K562 (cell line): ENCODE measurements at regions not wholly inside any gene's neighbourhood (a gene's known extent, or its start where the extent isn't known, plus 50 kb on each side); places are given as distances from the start of the nearest gene placed in this dataset.

Source experiments
- ATAC-seq: fragments of 200-7000 bp; cut with Tn5 transposase; 3 replicates; pipeline ENCODE4 v1.9.1; 2020; ENCODE audit warnings: moderate library complexity
- BruUV-seq: library from RNA; stranded (reverse); fragments of 400-500 nt; replicated peaks from 2 replicates; lab custom pipeline; 2021; lab: Mats Ljungman, UMichigan
- CTCF ChIA-PET: fragments of 300-600 bp; formaldehyde crosslinking; extraction: SDS; loops from one replicate; lab custom pipeline; 2021; ENCODE audit warnings: low intra/inter-chr PET ratio; lab: Yijun Ruan, JAX
- POLR2A ChIA-PET: fragments of 300-600, 350-650 bp; sonication (Branson Sonifier 250); formaldehyde crosslinking; extraction: SDS; loops from one replicate; lab custom pipeline; 2021; ENCODE audit warnings: antibody characterized with exemption, inconsistent platforms; lab: Yijun Ruan, JAX
- DNase-seq, 4 experiments: peaks; one replicate each; pipeline versions ENCODE4 v3.0.0 to v3.0.0-alpha.2; 2011 to 2018; ENCODE audit warnings: low spot score in 3 of 4, mixed read lengths in 3 of 4; ENCODE audit errors: extremely low read depth in 1 of 4
- FAIRE-seq: peaks from 2 replicates; lab custom pipeline; 2011; peaks lifted over from hg19 to GRCh38; lab: Jason Lieb, UNC
- H2AFZ ChIP-seq: 2 replicates; pipeline ENCODE4 v1.6.0; 2011; ENCODE audit warnings: low read depth, low read length, control low read depth, inconsistent platforms
- H3K27ac ChIP-seq: fragments of 200-600 bp; 3 replicates; pipeline ENCODE4 v1.8.0; 2011; ENCODE audit warnings: low read depth, mild to moderate bottlenecking, control low read depth, inconsistent platforms, low read length, moderate library complexity, mixed read lengths; ENCODE audit errors: extremely low read depth
- H3K27me3 ChIP-seq, 2 experiments: fragments of 300-600 bp in 1 of 2; 2 replicates in 1 of 2; 3 replicates in 1 of 2; pipeline versions ENCODE4 v1.6.0 to v1.8.0; 2011; ENCODE audit warnings: inconsistent platforms in 2 of 2, low read length in 2 of 2, mild to moderate bottlenecking in 1 of 2, mixed read lengths in 1 of 2, moderate library complexity in 1 of 2; ENCODE audit not compliant: control insufficient read depth in 2 of 2, insufficient read depth in 2 of 2
- H3K36me3 ChIP-seq: fragments of 300-600 bp; 3 replicates; pipeline ENCODE4 v1.8.0; 2011; ENCODE audit warnings: mild to moderate bottlenecking, low read length, inconsistent platforms; ENCODE audit not compliant: control insufficient read depth, insufficient read depth
- H3K4me1 ChIP-seq, 2 experiments: fragments of 200-600 bp in 1 of 2; replicated peaks in 1 of 2; 2 replicates in 1 of 2; 3 replicates in 1 of 2; pipeline versions ENCODE4 v1.5.1 to v1.8.0; 2011; ENCODE audit warnings: inconsistent platforms in 2 of 2, low read length in 2 of 2, mild to moderate bottlenecking in 1 of 2, mixed read lengths in 1 of 2, moderate library complexity in 1 of 2; ENCODE audit not compliant: control insufficient read depth in 2 of 2, insufficient read depth in 2 of 2
- H3K4me2 ChIP-seq: 2 replicates; pipeline ENCODE4 v1.6.1; 2011; ENCODE audit warnings: low read length, control low read depth, inconsistent platforms, mixed read lengths; ENCODE audit not compliant: insufficient read depth
- H3K4me3 ChIP-seq: fragments of 200-600 bp; sonication (generic), shearing (Covaris generic); 2 replicates; pipeline ENCODE4 v1.5.1; 2016; ENCODE audit warnings: control low read depth, inconsistent platforms
- H3K79me2 ChIP-seq: fragments of 200-600 bp; 3 replicates; pipeline ENCODE4 v1.8.0; 2011; ENCODE audit warnings: low read length, inconsistent platforms; ENCODE audit not compliant: control insufficient read depth, insufficient read depth
- H3K9ac ChIP-seq, 2 experiments: 2 replicates each; pipeline versions ENCODE4 v1.6.0 to v1.6.1; 2011; ENCODE audit warnings: low read depth in 2 of 2, low read length in 2 of 2, control low read depth in 1 of 2, inconsistent platforms in 1 of 2, mild to moderate bottlenecking in 1 of 2, mixed read lengths in 1 of 2; ENCODE audit not compliant: insufficient read depth in 1 of 2
- H3K9me1 ChIP-seq: one replicate; pipeline ENCODE4 v1.6.0; 2011; ENCODE audit warnings: inconsistent platforms, mild to moderate bottlenecking, low read length, moderate library complexity; ENCODE audit not compliant: control insufficient read depth, insufficient read depth
- H3K9me3 ChIP-seq: replicated peaks from 2 replicates; pipeline ENCODE4 v1.5.1; 2011; ENCODE audit warnings: low read depth, low read length, inconsistent platforms; ENCODE audit not compliant: control insufficient read depth, insufficient read depth
- H4K20me1 ChIP-seq: replicated peaks from 2 replicates; pipeline ENCODE4 v1.6.1; 2011; ENCODE audit warnings: low read length, inconsistent platforms, mixed read lengths; ENCODE audit not compliant: control insufficient read depth, insufficient read depth
- DIDO1 ChIP-seq: fragments of 450-650 bp; IDR thresholded peaks from 2 replicates; pipeline ENCODE4 v1.6.1; 2016; ENCODE audit warnings: low read depth, missing biosample characterization, missing genetic modification characterization
- HOXB6 ChIP-seq: fragments of 250-450 bp; sonication (Bioruptor Pico); IDR thresholded peaks from 2 replicates; pipeline ENCODE4 v1.5.1; 2022; ENCODE audit warnings: mild to moderate bottlenecking, borderline replicate concordance
- NRF1 ChIP-seq, 2 experiments: fragments of 450-650 bp; IDR thresholded peaks in 1 of 2; conservative IDR thresholded peaks in 1 of 2; 2 replicates each; pipeline ENCODE4 v1.6.1; 2014; ENCODE audit warnings: mild to moderate bottlenecking in 2 of 2
- RUNX1 ChIP-seq: sonication (generic); IDR thresholded peaks from 2 replicates; pipeline ENCODE4 v1.6.1; 2016; ENCODE audit warnings: antibody characterized with exemption, low read depth
- SAFB ChIP-seq: fragments of 200-400 bp; formaldehyde crosslinking; IDR thresholded peaks from 2 replicates; pipeline ENCODE4 v1.6.1; 2017; ENCODE audit warnings: low read depth, low read length, borderline replicate concordance
- SMARCB1 ChIP-seq: IDR thresholded peaks from 2 replicates; pipeline ENCODE4 v1.6.1; 2011; ENCODE audit warnings: improper control_type of control experiment, low read depth; ENCODE audit not compliant: insufficient read length
- TARDBP ChIP-seq: fragments of 450-650 bp; IDR thresholded peaks from 2 replicates; pipeline ENCODE4 v1.6.1; 2016
- WGBS: fragments of 100-300 bp; shearing (Covaris generic); methylation state at CpG from one replicate; pipeline ENCODE4 v1.1.6; 2016; ENCODE audit warnings: low coverage, mixed read lengths; ENCODE audit not compliant: insufficient coverage; ENCODE audit errors: missing lambda C conversion rate; 5-methylcytosine and 5-hydroxymethylcytosine counted together
- in situ Hi-C: fragments of 300-500 bp; cut with MboI; formaldehyde crosslinking; loops from 4 replicates; pipeline ENCODE4 v1.15.0; 2018; ENCODE audit warnings: inconsistent platforms, mixed read lengths
- intact Hi-C: fragments of 100-400 bp; cut with micrococcal nuclease; formaldehyde crosslinking; loops from 2 replicates; pipeline ENCODE4 v1.14.2; 2022
- TF ChIP-seq, protein P1 (sequence below), 2 experiments: fragments of 250-450 bp in 1 of 2; fragments of 450-650 bp in 1 of 2; sonication (Bioruptor Pico) in 1 of 2; IDR thresholded peaks; 2 replicates each; pipeline versions ENCODE4 v1.6.1 to v1.8.0; 2016 to 2021; ENCODE audit warnings: mild to moderate bottlenecking in 2 of 2, moderate library complexity in 2 of 2, missing compliant biosample characterization in 1 of 2, missing genetic modification characterization in 1 of 2
- TF ChIP-seq, protein P2 (sequence below): sonication (generic); formaldehyde crosslinking; IDR thresholded peaks from 2 replicates; pipeline ENCODE4 v1.8.1; 2023; ENCODE audit warnings: mild to moderate bottlenecking, missing genetic modification reagents
- TF ChIP-seq, protein P3 (sequence below): fragments of 250-450 bp; sonication (Bioruptor Pico); IDR thresholded peaks from 2 replicates; pipeline ENCODE4 v1.8.0; 2021; ENCODE audit warnings: moderate library complexity, mild to moderate bottlenecking, inconsistent platforms

DNA sequence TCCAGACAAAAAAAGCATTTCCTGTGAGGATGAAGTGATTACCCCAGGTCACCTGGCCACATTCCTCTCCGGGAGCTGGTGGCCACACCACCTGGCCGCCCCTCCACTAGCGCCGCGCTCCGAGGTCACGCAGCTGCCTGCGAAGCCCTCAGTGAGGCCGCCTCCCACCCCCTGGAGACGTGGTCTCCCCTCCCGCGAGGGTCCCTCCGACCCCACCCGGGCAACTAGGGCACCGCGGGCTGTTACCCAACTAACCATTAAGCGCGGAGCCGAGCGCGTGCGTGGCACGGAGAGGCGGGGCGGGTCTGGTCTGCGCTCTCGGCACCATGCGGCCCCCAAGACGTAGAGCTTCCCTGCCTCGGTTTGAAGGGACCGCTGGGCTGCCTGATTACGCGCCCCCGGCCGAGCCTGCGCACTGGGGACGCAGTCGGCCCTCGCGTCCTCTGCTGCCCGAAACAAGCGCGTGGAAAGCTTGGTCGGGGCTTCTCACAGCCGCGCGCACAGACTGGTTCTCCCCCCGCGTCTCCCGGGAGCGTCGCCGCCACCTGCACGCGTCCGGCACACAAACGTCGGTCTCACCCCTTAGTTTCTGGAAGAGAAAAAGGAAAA is 106.5 kb downstream of the SLC16A1 start:
- ATAC-seq (no peak), DNase-seq (no peak)

More for the DNA sequence above, 106.5 kb downstream of the SLC16A1 start:
- in situ Hi-C loops (no loop called here), intact Hi-C loops (no loop called here)
- no TSS peak for BruUV-seq
- no peak overlapping the region for H3K4me3 ChIP-seq
- no peaks in the 10 kb centered on the region for H3K9me1 ChIP-seq
- TF ChIP-seq, protein P1, sequence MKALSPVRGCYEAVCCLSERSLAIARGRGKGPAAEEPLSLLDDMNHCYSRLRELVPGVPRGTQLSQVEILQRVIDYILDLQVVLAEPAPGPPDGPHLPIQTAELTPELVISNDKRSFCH (CRISPR knock-in tag; IDR thresholded peaks at IDR 0.05), result no peak
- TF ChIP-seq, protein P1 (tag; IDR thresholded peaks at IDR 0.05), result no peak
- TF ChIP-seq, protein P2, sequence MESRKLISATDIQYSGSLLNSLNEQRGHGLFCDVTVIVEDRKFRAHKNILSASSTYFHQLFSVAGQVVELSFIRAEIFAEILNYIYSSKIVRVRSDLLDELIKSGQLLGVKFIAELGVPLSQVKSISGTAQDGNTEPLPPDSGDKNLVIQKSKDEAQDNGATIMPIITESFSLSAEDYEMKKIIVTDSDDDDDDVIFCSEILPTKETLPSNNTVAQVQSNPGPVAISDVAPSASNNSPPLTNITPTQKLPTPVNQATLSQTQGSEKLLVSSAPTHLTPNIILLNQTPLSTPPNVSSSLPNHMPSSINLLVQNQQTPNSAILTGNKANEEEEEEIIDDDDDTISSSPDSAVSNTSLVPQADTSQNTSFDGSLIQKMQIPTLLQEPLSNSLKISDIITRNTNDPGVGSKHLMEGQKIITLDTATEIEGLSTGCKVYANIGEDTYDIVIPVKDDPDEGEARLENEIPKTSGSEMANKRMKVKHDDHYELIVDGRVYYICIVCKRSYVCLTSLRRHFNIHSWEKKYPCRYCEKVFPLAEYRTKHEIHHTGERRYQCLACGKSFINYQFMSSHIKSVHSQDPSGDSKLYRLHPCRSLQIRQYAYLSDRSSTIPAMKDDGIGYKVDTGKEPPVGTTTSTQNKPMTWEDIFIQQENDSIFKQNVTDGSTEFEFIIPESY (CRISPR knock-in tag), result peak; percentile 69
- TF ChIP-seq SAFB (peak; percentile 17; the same call in 1 of the 2 replicates), NRF1 (conservative IDR thresholded peaks at IDR 0.05 in 1 of 2, IDR thresholded peaks at IDR 0.05 in 1 of 2) (no peak), TARDBP (no peak), DIDO1 (tag) (no peak), HOXB6 (no peak), RUNX1 (no peak), SMARCB1 (no peak)
- TF ChIP-seq, protein P3, sequence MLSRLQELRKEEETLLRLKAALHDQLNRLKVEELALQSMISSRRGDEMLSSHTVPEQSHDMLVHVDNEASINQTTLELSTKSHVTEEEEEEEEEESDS (CRISPR knock-in tag), result no peak
- no peaks in the 10 kb centered on the region for H3K36me3 ChIP-seq
- H3K4me2 ChIP-seq, result no peak overlapping the region
- no peak overlapping the region for H3K9ac ChIP-seq
- H3K9me3 ChIP-seq, result no peaks in the 10 kb centered on the region
- H3K79me2 ChIP-seq, result no peaks in the 10 kb centered on the region
- 81% methylated on average over 41 of the region's 58 CpGs for WGBS
- peaks cover 6 to 8% of the 10 kb centered on the region in 2 experiments; a peak in 2 of 5 replicates for H3K4me1 ChIP-seq
- FAIRE-seq, result no peak
- CTCF ChIA-PET, result no interaction called here
- no peak overlapping the region for H2AFZ ChIP-seq
- H4K20me1 ChIP-seq, result no peaks in the 10 kb centered on the region
- H3K27ac ChIP-seq, result no peak overlapping the region
- H3K27me3 ChIP-seq, result no peaks in the 10 kb centered on the region
- POLR2A ChIA-PET, result interaction anchor here (0.8 kb wide), 1 partner anchor 29 kb away, joined by 3 read pairs; no protein-coding TSS in a partner anchor
